HG03064 (cell line): ENCODE measurements at regions not wholly inside any gene's neighbourhood (a gene's known extent, or its start where the extent isn't known, plus 50 kb on each side); places are given as distances from the start of the nearest gene placed in this dataset.

Source experiments
- ATAC-seq: cut with Tn5 transposase; IDR thresholded peaks from one replicate; pipeline ENCODE4 v1.9.1; 2021; ENCODE audit warnings: low read depth; ENCODE audit not compliant: unreplicated experiment

DNA sequence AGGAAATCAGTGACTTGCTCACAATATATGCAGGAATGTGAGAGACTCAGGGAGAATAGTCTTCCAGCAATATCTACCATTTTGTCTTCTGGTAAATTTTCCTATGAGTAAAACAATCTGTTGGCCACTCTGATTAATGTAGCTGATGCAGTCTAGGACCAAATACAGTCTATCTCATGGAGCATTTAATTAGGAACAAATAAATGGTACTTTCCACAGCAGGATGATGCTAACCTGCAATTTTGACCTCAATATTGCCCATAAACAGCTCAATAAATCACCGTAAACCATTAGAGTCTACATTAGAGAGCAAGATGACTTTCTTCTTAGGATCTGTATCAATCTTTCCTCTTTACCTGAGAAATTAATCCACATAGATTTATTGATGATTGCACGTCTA, 567.7 kb upstream of the B3GALT2 start:
- no peak for ATAC-seq

DNA sequence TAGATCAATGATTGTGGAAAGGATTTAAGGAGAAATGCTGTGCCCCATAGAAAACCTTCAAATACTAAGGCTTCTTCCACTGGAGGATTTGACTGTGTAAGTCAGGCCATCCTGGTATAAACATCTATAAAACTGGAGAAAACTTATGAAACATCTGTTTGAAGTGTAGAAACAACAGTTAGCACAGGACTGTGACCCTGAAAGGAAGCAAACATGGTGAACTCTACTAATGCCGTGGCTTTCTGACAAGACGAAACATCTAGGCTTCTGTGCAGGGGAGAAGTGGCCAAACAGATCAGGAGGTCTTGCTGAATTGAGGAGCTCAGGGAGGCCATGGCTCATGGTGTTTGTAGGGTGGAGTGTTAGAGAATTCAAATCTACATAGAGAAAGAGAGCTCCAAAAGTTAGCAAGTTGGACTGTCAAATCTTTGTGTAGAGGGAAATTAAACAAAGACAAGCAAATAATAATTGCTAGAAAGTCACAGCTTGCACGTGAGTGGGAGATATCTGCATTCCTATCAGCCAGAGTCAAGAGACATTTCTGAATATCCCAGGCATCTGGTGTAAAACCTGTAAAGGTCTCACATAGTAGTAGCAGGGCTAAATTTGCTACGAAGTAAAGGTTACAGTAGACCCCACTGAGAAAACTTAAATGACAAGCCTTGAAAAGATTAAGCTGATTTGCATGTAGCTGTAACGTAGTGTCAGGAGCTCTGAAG, 566.8 kb upstream of the B3GALT2 start:
- no peak for ATAC-seq

DNA sequence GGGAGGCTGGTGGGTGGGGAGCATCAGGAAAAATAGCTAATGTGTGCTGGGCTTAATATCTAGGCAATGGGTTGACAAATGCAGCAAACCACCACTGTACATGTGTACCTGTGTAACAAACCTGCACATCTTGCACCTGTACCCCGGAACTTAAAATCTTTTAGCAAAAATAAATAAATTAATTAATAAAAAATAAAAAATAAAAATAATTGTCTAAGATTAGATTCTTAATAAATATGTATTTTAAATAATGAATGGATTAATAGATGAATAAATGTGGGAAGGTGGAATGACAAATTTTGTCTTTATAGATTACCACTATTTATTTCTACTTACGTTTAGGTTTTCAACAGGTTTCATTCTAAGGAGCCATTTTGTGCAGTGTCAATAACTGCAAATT, 563.5 kb upstream of the B3GALT2 start:
- no peak for ATAC-seq

DNA sequence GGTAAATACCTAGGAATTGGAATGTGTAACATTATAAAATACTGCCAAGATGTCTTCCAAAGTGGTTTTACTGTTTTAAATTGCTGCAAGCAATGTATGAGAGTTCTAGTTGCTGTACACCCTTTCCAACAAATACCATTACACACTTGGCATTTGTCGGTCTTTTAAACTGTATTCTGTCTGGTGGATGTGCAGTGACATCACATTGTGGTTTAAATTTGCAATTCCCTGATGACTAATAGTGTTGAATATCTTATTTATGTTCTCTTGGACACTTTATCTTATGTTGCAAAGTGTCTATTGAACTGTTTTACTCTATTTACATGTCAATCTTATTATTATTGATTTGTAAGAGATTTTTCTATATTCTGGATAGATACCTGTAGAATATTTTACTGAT, 561.2 kb upstream of the B3GALT2 start:
- ATAC-seq = no peak

DNA sequence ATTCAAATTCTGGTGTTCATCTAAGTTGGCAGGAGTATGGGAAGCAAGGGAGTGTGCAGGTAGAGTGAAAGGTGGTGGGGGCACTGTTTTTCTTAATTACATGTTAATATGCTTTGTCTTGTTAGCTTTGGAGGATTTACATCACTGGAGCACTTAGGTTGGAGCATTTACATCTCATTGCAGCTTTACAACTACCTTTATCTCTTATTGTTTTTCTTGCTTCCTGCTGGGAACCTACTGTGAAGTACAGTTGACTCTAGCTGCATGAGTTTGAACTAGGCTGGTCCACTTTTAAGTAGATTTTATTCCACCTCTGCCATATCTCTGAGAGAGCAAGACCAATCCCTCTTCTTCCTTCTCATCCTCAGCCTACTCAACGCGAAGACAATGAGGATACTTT, 554.8 kb upstream of the B3GALT2 start:
- no peak for ATAC-seq

DNA sequence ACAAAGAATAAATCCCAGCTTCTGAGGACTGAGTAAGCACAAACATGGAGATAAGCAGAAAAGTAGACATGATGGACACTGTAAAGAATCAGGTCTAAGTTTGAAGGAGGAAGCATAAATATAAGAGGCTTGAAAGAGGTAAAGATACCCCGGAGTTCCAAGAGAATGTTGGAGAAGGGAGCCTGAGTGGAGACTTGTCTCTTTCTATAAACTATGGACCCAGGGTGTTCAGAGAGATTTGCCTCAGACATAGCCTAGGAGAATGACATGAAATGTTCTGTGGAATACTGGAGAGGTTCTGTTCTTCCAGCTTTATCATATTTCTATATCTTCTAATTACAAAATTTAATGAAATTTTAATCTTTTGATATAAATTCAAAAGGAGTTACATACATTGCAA, 554.3 kb upstream of the B3GALT2 start:
- ATAC-seq = no peak

DNA sequence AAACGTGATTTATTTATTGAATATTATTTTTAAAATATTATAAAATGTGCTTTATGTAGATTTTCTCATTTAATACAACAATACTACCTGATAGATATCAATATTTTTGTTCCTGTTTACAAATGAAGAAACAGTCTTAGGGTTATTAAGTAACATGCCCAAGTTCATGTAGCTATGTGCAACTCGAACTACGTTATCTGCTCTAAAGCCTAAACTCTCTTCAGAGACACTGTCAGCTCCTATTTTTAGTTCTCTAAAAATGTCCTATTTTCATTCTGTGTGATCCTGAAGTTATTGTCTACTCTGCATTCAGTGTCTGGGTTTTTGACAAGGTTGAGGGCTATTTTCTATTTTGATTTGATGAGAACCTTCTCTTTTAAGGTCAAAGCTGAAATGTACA, 550.1 kb upstream of the B3GALT2 start:
- ATAC-seq = no peak

DNA sequence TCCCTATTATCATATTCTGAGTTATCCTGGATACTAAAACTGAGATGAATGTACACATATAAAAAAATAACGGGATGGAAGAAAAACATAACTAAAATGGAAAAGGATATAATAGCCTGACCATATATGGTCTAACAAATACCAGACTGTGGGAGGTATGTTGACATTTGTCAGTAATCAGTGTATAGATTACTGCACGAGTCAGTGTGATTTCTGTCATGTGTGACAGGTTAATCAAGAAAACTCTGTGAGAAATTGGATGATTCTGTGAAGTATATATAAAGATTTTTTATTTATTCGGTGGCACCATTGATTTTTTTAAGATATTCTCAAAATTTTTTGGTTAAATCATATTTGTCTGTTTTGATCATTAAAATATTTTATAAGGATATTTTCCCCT, 547.3 kb upstream of the B3GALT2 start:
- no peak for ATAC-seq

DNA sequence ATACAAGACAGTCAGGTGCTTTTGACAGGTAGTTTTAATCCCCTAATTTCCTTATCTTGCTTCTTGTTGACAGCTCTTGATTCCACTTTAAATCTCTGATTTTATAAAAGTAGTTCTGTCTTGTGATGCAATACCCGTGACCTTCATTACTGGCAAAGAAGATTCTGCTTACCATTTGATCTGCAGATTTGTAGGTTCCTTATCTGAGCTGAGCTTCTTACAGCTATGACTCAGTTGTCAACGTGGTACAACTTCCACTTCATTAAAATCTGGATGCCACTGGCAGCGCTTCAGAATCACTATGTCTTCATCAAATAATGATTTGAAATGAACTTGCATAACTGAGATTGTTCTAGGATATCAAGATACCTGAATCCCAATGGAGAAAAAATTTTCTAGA, 543.6 kb upstream of the B3GALT2 start:
- no peak for ATAC-seq

DNA sequence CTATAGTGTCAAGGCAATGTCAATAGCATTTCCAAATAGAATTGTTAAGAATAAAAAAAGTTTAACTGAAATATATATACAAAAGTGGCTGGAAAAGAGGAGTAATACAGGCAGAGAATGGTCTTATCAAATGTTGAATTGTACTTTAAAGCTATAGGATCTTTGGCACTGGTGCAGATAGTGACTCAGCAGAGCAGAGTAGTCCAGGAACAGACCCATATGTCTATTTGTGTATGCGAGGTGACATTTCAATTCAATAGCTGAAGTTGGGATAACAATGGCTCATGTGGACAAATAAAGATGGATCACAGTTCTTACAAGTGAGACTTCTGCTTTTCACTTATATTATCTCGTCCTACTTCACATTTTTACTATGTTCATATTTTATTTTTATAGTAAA, 543.0 kb upstream of the B3GALT2 start:
- ATAC-seq = no peak

DNA sequence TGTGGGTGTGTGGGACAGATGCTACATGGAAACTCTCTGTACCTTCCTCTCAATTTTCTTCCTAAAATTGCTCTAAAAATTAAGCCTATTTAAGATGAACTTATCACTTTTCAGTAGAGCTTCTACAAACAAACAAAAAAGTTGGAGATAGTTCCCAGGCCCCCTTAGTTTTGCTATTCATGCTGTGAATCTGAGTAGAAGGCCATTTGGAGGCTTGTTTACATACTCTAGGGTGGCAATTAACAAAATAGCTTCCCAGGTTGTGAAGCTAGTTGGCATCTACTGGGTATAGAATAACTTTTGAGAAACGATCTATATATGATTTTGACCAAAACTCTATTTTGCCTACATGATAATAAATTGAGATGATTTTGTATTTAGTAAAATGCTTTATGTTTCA, 541.4 kb upstream of the B3GALT2 start:
- no peak for ATAC-seq

DNA sequence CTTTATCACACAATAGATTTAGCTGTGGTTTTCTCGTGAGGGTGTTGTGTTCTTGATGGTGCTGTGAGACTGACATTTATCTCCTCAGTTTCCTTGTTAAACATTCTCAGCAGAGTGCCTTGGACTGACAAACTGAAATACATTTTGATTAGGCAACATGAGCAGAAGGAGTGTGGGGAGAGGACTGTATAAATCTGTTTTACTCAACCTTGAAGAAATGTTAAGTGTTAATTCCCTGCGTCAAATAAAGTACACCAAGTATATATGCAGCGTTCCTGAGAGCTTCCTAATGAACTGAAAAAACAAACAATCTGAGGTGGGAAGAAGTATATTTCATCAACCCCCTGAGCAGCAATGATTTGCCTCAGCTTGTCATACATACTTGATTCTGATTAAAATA, 540.3 kb upstream of the B3GALT2 start:
- no peak for ATAC-seq

DNA sequence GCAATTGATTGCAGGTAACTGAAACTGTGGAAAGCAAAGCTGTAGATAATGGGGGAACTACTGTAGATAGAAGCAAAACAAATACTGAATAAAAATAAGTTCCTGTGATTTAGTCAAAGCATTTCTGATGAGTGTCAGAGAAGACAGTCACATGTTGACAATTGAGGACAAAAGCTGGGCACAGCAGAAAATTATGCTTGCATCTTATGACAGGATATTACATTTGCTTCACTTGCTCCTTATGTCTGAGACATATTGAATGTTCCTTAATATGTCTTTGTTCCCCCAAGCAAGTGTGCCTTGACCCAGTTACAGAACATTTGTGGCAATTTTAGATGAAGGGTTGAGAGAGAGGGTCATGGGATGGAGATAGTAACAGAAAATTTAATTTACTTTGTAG, 526.0 kb upstream of the B3GALT2 start:
- no peak for ATAC-seq

DNA sequence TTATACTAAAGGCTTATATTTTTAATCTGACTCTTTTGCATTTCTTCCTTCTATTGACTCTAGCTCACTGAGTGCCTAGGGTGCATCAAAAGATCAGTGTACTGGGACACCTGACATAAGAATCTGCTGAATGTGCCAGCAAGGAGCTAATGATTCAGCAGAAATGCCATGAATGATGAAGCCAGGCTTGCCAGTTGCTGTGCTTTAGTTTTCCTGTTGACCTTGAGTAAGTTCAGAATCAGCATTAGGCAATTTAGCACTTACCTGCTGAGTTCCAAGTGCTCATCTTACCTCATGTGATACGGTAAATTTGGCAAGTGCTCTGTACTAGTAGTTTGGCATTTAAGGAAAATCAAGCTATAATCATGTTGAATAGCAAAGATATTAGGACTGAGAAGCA, 523.2 kb upstream of the B3GALT2 start:
- ATAC-seq = no peak

DNA sequence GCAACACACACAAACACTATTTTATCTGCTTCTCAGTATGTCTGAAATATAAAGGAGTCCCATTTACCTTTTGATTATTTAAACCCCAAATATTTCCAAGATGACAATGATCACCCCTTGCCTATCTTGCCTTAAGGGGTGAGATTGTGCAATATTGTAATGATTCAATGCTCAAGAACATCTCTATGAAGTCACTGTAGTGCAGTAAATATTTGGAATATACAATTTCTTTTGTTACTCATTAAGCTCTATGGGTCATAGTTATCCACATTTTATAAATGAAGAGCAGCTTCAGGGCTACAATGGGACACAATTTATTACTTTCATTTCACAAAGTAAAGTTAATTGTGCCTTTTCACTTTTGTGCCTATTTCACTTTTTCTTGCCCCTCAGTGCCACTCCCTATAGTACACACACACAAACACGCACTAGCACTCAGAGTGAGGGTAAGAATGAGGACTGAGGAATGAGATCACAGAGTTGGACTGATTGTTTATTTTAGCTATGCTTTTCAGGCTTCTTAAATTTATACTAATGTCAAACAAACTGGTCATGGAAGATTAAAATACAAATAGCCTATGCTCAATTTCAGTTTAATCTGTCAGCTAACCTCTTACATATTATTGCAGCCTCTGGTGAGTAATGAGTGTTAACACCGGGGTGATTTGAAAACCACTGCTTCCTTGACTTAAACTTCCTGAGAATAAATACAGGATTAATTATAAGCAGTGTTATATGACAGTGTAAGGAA, 521.0 kb upstream of the B3GALT2 start:
- ATAC-seq = no peak

DNA sequence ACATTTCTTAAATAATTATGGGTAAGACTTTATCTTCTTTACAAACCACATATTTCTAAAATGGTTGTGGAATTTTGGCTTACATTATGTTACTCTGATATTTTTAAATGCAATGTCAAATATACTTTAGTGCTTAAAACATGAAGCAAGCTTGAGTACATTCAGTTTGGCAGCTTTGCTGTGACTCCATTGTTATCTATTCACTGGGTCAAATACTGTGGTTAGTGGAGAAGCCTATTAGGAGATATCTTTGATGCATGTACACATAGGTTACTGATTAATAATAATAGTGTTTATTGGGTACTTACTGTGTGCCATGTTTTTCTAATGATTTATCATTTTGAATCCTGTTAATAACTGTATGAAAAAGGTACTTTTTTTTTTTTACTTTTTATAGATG, 520.4 kb upstream of the B3GALT2 start:
- no peak for ATAC-seq

DNA sequence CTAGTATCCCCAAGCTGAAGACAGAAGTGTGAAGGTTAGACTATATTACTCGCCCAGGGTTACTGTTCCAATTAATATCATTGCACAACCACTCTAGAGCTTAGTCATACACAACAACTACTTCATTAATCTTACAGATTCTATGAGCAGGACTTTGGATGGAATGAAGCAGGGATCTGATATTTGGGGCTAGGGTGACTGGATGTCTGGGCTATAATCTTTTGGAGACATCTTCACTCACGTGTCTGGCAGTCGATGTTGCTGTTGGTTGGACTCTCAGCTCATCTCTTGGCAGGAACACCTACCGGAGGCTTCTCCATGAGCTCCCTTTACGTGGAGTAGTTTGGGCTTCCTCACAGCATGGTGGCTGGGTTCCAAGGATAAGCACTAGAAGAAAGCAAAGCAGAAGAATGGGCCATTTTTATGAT, 519.2 kb upstream of the B3GALT2 start:
- no peak for ATAC-seq

DNA sequence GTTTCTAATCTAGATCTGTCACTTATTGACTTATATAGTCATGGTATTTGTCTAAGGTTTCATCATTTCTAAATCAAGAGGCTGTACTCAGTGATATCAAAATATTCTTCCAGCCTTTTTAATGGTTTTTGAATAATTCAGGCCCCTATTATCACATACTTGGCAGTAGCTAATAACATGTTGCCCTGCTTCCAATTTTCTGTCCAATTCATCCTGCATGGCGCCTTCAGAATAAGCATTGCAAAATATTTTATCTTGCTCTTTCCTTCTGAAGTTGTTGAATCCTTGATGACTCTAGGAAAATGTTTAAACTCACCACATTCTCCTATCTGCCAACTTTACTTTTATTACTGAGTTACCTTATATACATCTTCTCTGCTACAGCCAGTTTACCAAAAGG, 517.2 kb upstream of the B3GALT2 start:
- ATAC-seq = no peak

DNA sequence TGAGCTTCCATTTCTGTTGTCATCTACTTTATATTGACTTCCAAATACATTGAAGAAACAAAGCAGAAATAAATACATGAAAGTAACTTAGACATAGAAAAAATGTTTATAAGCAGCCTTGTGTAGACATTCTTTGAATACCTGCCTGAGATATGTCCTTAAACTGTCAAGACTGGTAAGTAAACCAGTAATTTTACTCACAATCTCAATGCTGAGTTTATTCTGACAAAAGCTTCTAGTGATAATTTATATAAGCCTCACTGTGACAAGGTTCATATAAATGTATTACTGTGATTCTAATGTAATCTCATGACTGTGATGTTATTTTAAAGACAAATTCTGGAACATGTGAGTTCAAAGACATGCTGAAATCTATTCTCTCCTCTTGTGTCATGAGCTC, 516.7 kb upstream of the B3GALT2 start:
- no peak for ATAC-seq

DNA sequence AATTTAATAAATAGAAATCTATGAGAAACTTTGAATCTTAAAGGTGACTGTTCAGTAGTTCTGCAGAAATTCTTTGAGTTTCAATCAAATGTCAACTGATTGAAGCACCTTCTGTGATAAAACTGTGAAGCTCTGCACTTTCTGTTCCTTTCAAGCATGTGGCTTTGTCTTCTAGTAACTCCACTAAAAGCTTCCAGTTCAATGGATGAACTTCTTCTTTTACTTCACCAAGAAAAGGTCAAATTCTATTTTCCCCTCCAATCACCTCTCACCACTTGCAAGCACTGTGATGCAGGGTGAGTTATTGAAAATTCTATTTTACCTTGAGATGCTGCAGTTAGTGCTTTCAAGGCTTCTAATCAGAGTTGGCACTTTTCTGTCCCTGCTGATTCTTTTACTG, 515.3 kb upstream of the B3GALT2 start:
- ATAC-seq = no peak

DNA sequence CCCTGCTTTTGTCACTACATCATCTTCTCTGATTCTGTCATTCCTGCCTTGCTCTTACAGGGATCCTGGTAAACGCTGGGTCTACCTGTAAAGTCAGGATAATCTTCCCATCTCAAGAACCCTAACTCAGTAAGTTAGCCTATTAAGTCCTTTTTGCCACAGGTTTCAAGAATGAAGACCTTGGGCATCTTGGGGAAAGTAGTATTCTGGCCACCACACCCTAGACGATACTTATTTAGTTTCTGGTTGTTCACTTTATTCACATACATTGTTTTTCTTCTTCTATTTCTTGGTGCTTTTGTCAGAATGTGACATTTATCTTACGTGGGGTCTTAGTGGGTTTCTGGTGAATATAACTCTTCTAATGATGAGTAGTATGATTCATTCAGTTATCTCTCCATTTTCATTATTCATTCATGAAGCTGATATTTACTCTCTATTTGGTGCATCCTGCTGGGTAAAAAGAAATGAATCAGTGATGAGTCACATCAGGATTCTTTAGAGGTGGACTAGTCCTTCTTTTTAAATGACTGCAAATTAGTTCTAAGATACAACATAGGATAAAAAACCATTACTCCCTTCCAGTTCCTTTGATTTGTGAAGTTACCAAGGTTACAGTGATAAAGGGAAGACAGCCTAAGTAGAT, 514.4 kb upstream of the B3GALT2 start:
- ATAC-seq = no peak

DNA sequence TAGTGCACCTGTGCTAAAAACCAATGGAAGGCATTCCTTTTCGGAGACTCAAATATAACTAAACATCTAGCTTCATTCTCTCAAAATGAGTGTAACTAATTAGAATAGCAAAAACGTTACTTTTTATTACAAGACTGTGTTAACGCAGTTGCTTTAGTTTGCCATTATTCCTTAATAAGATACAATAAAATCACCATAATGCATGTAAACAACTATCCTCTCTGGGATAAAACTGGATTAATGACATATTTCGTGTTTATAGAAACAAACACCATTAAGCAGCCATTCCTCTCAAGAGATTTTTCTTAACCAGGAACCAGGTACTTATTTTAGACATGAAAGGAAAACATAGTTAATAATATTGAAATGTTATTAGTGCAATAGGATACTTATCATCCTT, 512.8 kb upstream of the B3GALT2 start:
- no peak for ATAC-seq
